ENCODE measurements at regions not wholly inside any gene's neighbourhood (a gene's known extent, or its start where the extent isn't known, plus 50 kb on each side); places are given as distances from the start of the nearest gene placed in this dataset.

- Histone ChIP-seq H3K4me3 (ENCODE audit: low read depth, low read length) (no peak overlapping the region), H3K36me3 (no peaks in the 10 kb centered on the region), H3K27me3 (no peaks in the 10 kb centered on the region), H3K4me1 (no peaks in the 10 kb centered on the region), H3K9me3 (0 out of 2 replicates have a peak, but pooled peaks cover 4% of the 10 kb centered on the region)
- DNase-seq: no peak
- TF ChIP-seq, protein P1, sequence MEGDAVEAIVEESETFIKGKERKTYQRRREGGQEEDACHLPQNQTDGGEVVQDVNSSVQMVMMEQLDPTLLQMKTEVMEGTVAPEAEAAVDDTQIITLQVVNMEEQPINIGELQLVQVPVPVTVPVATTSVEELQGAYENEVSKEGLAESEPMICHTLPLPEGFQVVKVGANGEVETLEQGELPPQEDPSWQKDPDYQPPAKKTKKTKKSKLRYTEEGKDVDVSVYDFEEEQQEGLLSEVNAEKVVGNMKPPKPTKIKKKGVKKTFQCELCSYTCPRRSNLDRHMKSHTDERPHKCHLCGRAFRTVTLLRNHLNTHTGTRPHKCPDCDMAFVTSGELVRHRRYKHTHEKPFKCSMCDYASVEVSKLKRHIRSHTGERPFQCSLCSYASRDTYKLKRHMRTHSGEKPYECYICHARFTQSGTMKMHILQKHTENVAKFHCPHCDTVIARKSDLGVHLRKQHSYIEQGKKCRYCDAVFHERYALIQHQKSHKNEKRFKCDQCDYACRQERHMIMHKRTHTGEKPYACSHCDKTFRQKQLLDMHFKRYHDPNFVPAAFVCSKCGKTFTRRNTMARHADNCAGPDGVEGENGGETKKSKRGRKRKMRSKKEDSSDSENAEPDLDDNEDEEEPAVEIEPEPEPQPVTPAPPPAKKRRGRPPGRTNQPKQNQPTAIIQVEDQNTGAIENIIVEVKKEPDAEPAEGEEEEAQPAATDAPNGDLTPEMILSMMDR (IDR thresholded peaks at IDR 0.05; ENCODE audit: low read depth, low read length): no peak
These were observed 101.1 kb downstream of the S1PR1 start for GRCh38 chr1:101337968-101338367.

DNA sequence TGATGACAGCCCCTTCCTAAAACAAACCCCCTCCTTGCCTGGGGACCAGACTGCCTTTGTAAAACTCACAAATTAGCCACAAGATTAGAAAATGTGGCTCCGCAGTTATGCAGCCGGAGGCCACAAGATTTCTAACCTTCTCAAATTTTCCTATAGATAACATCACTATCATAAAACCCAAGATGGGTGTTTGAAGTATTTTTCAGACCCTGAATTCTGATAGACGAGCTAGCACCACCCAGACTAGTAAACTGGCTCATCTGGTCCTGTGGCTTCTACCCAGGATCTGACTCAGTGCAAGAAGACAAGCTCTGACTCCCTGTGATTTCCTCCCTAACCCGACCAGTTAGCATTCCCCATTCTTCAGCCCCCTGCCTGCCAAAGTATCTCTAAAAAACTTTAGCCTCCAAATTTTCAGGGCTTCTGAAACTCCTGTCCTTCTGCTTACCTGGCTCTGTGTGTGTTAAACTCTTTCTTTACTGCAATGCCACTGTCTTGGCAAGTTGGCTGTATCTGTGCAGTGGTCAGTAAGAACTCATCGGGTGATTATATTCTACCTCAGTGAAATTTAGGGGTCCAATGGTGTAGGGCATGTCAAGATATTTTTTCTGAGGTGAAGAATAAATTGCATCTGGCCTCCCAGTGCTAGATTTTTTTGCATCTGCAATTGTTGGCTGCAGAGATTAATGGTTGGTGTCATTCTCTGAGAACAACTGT lies 102.1 kb downstream of the S1PR1 start:
- no peaks in the 10 kb centered on the region for H3K36me3 ChIP-seq
- H3K4me3 ChIP-seq (ENCODE audit: low read depth, low read length): no peak overlapping the region
- TF ChIP-seq, protein P1 (IDR thresholded peaks at IDR 0.05; ENCODE audit: low read depth, low read length): no peak
- H3K27me3 ChIP-seq: no peaks in the 10 kb centered on the region
- no peak for DNase-seq
- no peaks in the 10 kb centered on the region for H3K4me1 ChIP-seq
- H3K9me3 ChIP-seq: 0 out of 2 replicates have a peak, but pooled peaks cover 4% of the 10 kb centered on the region

- Histone ChIP-seq H3K4me3 (ENCODE audit: low read depth, low read length) (no peak overlapping the region), H3K9me3 (no peaks in the 10 kb centered on the region), H3K36me3 (no peaks in the 10 kb centered on the region), H3K27me3 (no peaks in the 10 kb centered on the region), H3K4me1 (no peaks in the 10 kb centered on the region)
- no peak for DNase-seq
- TF ChIP-seq, protein P1 (IDR thresholded peaks at IDR 0.05; ENCODE audit: low read depth, low read length): no peak
These were observed 107.9 kb downstream of the S1PR1 start for GRCh38 chr1:101344745-101345144.

- Histone ChIP-seq H3K27me3 (no peaks in the 10 kb centered on the region), H3K4me3 (ENCODE audit: low read depth, low read length) (no peak overlapping the region)
- no peak for DNase-seq
These were observed 109.6 kb downstream of the S1PR1 start for GRCh38 chr1:101346419-101346818.

GRCh38 chr1:101356013-101356412 lies 119.2 kb downstream of the S1PR1 start:
- H3K4me3 ChIP-seq (ENCODE audit: low read depth, low read length): no peak overlapping the region
- TF ChIP-seq, protein P1 (IDR thresholded peaks at IDR 0.05; ENCODE audit: low read depth, low read length): no peak
- H3K4me1 ChIP-seq: peaks cover 3% of the 10 kb centered on the region; the same call in 1 of the 2 replicates
- no peaks in the 10 kb centered on the region for H3K27me3 ChIP-seq
- no peak for DNase-seq
- H3K36me3 ChIP-seq: no peaks in the 10 kb centered on the region
- no peaks in the 10 kb centered on the region; the same call in 1 of the 2 replicates for H3K9me3 ChIP-seq

More at GRCh38 chr1:101346419-101346818, 109.6 kb downstream of the S1PR1 start:
- TF ChIP-seq, protein P1 (IDR thresholded peaks at IDR 0.05; ENCODE audit: low read depth, low read length): no peak
- Histone ChIP-seq H3K36me3 (no peaks in the 10 kb centered on the region), H3K9me3 (no peaks in the 10 kb centered on the region), H3K4me1 (no peaks in the 10 kb centered on the region)

All from BE2C (cell line).